CD4-positive, alpha-beta T cell treated with Interleukin-15 for 1 hour (primary cell): ENCODE measurements at regions not wholly inside any gene's neighbourhood (a gene's known extent, or its start where the extent isn't known, plus 50 kb on each side); places are given as distances from the start of the nearest gene placed in this dataset.

Source experiments
- DNase-seq: peaks from one replicate; pipeline ENCODE4 v3.0.0-alpha.2; 2020

DNA sequence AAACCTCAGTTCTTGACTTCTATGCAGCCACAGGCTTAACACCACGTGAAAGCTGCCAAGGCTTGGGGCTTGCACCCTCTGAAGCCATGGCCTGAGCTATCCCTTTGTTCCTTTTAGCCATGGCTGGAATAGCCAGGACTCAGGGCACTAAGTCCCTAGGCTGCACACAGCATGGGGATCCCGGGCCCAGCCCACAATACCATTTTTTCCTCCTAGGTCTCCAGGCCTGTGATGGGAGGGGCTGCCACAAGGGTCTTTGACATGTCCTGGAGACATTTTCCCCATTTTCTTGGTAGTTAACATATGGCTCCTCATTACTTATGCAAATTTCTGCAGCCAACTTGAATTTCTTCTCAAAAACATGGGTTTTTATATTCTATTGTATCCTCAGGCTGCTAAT is 619.1 kb downstream of the NYAP2 start:
- DNase-seq: no peak

DNA sequence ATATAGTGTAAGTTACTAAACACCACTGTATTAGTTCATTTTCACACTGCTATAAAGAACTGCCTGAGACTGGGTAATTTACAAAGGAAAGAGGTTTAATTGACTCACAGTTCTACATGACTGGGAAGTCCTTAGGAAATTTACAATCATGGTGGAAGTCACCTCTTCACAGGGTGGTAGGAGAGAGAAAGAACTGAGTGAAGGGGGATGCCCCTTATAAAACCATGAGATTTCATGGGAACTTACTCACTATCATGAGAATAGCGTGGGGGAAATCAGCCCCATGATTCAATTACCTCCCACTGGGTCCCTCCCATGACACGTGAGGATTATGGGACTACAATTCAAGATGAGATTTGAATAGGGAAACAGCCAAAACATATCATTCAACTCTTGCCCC is 618.0 kb downstream of the NYAP2 start:
- no peak for DNase-seq

DNA sequence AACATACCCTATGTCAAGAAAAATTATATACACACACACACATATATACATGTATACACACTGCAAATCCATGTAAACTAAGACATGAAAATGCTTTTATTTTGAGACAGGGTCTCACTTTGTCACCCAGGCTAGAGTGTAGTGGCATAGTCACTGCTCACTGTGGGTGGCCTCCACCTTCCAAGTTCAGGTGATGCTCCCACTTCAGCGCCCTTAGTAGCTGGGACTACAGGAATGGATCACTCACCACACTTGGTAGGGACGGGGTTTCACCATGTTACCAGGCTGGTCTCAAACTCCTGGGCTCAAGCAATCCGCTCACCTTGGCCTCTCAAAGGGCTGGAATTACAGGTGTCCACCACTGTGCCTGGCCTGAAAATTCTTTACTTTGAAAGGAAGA is 617.6 kb downstream of the NYAP2 start:
- DNase-seq: no peak

DNA sequence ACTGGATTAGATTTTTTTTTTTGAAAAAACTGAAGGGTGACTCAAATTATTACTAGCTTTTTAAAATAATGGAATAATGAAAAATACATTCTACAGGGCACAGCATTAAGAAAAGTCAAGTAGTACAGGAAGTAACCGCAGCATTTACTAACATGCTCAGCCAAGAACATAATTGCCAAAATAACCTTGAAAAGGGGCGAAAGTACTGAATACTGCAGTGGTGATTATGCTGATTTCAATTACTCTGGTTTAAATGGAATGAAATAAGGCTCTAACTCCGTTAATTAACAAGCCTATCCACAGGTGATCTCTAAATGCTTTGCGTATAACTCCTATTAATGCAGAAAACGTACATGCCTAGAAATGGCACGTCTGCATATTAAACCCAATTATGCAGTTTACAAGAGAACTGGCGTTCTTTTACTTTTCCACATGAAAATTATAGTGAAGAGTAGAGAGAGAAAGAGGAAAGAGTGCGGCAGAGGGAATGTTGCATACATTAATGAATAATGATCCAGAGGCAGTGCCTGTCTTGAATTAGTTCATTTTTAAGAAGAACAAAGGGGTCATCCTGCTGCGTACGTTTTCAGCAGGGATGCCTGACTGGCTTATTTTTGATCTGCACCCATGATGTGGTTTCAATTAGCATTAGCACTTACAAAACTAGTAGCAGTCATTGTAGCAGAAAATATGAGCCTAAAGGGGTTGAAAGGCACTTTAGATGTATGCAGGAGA is 612.4 kb downstream of the NYAP2 start:
- no peak for DNase-seq

DNA sequence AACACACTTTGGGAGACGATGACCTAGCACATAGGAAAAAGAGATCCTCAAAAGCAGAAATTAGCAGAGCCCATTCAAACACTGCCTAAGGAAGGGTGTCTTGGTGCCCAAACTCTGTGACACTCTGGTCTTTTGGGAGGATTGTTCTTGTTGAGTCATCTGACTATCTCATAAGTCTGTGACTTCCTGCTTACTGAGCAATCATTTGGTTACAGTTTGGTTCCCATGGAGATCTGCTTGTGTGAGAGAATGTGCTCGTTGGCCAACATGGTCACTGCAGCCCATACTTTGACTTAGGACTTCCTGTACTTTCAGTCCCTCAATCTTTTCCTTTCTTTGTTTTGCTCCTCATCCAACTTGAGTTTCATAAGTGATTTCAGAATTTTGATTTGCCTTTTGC is 602.9 kb downstream of the NYAP2 start:
- DNase-seq: peak; percentile 44

DNA sequence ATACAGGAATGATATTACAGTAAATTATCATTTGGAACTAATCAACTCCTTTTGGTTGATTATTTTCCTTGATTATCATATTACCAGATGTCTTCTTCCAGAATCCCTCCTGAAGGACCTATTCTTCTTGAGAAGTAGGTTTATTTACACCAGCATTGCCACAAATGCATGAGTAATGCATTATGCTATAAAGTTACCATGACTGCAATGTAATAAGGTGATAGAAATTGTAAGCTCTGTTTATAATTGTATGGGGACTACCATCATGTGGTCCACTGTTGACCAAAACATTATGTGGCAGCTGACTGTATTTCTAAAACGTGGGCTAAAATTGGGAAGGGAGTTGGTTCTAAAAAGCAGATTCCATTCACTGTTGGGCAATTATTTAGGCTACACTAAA is 602.2 kb downstream of the NYAP2 start:
- DNase-seq: no peak

DNA sequence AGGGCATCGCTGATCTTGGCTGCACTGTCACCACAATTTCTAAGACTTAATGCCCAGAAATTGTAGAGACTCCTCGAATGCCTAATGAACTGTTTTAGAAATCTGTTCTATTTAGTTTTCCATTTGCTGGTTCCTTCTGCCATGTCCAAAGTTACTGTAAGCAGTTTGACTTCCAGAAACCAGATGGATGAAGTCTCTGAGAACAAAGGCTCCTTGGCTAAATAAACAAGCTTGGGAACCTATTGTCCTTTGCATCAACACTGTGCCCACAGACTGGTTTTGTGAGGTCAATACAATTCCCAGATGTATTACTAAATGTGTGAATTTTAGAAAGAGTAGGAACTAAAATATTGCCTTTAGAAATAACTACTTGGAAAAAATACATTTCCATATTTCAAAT is 600.2 kb downstream of the NYAP2 start:
- DNase-seq: no peak

DNA sequence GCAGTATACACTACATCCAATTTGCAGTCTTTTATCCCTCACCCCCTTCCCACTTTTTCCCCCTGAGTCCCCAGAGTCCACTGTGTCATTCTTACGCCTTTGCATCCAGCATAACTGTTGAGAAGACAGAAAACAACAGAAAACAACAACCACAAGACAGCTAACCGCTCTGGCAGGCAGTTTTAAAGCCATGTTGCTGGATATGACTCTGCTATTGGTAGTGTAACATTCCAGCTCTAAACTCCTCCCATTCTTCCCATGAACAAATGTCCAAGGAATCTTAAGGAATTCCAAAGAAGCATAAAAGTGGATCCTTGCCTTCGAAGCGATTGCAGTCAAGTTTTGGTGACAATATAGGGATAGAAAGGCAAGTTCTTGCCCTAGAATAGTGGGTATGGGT is 599.1 kb downstream of the NYAP2 start:
- no peak for DNase-seq

DNA sequence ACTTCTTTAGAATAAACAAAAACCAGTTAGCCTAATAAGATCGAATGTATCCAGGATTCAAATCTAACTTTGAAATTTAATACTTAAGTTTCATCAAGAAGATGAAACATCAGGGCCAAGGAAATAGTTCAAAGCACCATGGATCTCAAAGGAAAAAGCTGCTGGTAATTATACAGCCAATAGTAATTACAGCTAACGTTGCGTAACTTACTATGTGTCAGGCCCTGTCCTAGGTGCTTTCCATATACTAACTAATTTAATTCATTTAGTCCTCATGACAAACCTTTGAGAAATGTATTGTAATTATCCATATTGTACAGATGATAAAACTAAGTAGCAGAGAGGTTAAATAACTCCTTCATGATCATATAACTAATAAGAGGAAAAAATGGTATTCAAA is 598.6 kb downstream of the NYAP2 start:
- no peak for DNase-seq

DNA sequence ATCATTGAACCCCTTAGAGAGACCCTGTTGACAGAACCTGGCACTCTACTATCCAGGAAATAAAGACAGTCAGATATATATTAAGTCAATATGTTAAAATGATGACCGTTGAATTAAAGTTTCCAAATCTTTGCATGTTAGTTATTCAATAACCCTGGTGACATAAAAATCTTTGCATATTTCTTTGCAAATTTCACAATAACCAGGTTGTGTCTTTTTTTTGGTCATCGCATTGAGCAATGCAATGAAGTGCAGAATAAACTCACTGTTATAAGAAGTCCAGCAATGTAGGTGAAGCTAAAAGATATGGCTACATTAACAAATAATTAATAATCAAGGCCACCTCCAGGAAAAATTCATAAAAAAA is 596.9 kb downstream of the NYAP2 start:
- DNase-seq: no peak

DNA sequence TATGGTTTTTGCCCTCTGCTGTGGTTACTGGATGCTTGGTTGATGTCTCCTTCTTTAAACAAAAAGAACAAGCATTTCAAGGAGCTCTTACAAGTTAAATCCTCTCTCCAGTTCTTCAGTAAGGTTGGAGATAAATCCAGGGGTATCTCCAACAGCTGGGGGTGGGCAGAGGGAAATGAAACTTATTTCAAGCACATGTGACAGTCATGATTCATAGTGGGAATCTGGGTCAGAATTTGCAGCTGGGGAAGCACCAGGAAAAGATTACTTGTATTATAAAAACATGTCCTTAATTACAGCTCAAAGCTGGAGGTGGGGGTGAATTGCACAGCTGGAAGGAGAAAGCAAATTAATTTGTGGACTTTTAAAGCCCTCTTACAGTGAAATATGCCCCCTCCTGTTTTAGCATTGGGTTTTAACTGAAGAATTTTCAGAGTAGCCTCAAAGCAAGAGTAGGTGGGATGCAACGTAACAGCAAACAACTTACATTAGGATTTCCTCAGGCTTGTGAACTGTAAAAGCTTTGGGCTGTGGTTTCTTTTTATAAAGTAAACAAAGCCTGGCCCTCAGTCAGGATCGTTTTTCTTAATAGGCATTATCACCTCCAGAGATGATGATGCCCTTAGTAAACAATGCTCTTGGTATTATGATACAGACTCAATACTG is 596.4 kb downstream of the NYAP2 start:
- DNase-seq: no peak

DNA sequence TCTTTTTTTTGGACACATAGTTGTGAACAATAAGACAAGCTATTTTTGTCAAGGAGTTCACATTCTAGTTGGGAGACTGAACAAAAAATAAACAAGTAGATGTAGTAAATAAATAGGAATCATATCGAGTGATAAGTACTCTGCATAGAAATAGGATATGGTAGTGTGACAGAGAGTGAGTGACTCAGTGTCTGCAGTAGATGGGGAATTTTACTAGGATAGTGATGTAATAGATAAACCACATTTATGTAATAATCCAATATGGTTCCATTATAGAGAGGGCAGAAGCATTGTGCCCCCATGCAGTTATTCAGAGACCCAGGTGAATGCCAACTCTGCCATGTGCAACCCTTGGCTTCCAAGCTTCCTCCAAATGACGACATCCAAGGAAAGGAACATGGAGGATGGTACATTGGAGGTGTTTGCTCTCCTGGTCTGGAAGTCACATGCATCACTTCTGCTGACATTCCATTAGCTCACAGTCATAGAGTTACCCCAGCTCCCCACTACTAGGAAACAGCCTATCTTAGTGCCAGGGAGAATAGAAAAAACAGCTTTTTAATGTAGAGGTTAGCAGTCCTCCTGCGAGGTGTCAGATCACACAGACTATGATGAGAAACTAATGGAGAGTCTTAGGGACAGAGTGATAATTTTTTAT is 595.4 kb downstream of the NYAP2 start:
- no peak for DNase-seq

DNA sequence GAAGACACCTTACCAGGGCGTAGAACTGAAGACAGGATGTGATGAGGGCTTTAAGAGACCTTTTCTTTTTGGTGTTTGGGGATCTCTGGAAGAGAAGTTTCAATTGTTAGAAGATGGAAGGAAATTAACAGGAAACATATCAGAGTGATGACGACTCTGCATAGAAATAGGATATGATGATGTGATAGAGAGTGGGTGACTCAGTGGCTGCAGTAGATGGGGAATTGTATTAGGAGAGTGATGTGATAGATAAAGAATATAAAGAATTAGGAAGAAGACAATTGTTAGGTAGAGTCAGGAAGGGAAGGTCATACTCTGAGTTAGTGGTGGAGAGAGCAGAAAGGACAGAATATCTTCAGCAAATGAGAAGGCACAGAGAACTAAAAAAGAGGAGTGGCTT is 593.9 kb downstream of the NYAP2 start:
- DNase-seq: no peak

DNA sequence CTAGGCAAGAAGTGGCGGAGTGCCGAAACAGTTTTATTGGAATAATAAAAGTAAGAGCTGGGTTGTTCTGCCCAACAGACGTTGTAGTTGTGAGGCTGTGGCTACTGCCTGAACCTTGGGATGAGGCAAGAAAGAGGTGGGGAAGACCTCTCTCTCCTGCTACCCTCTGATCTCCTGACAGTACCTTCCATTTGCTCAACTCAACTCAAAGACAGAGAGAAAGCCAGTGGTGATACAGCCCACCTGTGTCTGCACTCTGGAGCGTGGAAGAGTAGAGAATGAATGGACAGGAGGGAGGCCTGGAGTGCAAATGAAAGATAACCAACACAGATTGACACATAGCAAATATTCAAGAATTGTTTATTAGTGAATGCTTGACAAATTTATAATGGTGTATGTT is 590.3 kb downstream of the NYAP2 start:
- DNase-seq: no peak

DNA sequence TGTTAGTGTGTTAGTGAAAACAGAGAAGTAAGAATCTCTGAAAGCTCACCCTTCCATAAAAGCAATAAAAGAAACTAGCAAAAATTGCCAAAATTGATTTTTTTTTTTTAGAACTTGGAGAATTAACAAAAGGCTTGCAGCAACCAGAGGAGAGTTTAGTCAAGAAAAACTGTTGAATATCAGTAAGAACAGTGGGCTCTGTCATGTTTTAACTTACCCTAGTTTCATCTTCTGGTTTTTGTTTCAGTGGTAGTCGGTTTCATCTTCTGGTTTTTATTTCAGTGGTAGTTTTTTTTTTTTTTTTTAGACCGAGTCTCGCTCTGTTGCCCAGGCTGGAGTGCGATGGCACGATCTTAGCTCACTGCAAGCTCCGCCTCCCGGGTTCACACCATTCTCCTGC is 580.9 kb downstream of the NYAP2 start:
- no peak for DNase-seq

DNA sequence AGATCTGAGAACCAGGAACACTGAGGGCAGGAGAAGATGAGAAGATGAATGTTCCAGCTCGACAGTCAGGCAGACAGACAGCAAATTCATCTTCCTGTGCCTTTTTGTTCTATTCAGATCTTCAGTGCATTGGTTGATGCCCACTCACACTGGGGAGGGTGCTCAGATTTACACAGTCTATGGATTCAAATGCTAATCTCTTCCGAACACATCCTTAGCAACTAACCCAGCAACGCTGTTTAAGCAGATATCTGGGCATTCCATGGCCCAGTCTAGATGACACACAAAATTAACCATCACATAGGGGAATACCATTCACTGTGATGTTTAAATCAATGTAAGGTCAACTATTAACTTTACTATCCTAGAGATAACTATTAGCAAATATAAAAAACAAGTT is 571.9 kb downstream of the NYAP2 start:
- no peak for DNase-seq

DNA sequence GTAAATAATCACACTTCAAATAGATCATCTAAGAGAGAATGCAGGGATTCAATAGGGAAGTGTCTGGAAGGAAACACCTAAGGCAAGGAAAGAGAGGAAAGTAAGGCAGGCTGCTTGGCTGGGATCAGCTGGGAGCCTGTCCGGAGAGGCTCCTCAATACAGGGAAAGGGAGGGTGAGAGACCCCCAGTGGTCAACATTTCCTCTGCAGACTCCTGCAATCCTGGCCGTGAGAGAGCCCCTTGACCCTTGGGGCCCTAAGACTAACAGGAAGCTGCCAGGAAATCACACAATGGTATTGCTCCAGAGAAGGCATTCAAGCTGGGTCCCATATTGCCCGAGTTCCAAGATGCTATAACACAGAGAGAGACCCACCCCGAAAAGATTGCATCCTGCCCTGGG is 549.4 kb downstream of the NYAP2 start:
- DNase-seq: no peak

DNA sequence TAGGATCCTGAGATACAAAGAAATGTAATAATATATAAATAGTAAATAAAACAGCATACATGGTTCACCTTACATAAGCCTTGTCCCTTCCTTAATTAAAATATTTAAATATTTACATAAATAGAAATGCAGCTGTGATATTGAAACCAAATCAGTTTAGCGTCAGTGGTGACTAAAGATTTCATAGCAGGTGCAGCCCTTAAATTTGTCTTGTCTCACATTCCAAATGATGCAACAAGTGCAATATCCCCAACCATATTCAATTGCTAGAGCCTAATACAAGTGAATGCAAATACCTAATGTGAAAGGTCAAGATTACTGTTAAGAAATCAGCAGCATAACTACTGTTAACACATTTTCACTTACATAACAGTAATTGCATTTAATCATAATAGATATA is 539.5 kb downstream of the NYAP2 start:
- no peak for DNase-seq

DNA sequence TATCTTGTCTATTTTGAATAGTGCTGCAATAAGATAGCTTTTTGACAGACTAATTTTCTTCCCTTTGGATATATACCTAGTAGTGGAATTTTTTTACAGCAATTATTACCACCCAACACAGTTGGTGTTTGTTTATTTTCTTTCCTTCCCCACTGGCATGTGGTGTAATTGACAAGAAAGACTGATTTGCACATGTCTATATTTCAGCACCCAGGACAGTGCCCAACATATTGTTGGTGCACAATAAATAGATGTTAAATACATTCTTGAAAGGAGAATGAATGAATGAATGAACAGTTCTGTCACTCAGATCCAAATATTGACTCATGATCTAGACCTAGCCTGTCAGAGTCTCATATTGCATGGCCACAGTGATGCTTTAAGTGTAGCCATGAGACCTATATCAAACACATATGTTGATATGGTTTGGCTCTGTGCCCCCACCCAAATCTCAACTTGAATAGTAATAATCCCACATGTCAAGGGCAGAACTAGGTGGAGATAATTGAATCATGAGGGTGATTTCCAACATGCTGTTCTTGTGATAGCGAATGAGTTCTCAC is 538.2 kb downstream of the NYAP2 start:
- DNase-seq: no peak

DNA sequence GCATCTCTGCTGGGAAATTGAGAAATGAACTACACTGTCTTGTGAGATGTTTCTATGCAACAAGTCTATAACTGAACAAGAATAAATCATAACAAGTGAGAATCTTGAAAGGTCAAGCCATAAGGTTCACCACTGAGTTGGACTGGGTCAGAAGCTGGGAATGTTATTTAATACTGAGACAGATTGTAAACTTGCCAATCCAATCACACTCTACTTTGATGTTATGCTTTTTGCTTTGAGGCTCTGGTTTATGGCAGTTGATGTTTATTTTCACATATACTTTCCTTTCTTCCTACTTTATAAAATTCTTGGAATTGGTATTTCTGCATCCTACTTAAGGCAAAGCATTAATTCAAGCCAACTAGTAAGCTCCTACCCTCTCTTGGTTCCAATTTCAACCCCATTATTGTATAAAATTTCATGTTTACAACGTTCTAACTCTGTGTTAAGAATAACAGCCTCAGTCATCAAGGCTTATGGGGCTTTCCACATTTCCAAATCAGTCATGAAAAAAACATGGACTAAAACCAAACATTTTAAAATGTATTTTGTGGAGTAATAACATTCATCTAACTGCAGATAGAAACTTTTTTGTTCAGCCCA is 533.4 kb downstream of the NYAP2 start:
- no peak for DNase-seq

DNA sequence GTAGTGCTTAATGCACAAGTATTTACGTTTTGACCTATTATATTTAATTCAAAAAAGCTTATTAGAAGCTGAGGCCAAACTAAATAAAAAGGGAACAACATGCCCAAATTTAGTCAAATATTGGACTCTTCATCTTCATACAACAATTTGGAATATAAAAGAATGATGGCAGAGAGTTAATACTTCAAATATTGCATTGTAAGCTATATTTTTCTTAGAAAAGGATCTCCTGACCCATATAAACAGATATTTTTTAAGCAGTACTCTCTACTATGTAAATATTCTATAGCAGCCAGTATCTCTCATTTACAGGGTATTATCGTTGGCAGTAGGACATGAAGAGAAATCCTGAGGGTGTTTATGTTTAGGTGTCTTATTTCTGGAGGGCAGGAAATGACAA is 531.2 kb downstream of the NYAP2 start:
- no peak for DNase-seq

DNA sequence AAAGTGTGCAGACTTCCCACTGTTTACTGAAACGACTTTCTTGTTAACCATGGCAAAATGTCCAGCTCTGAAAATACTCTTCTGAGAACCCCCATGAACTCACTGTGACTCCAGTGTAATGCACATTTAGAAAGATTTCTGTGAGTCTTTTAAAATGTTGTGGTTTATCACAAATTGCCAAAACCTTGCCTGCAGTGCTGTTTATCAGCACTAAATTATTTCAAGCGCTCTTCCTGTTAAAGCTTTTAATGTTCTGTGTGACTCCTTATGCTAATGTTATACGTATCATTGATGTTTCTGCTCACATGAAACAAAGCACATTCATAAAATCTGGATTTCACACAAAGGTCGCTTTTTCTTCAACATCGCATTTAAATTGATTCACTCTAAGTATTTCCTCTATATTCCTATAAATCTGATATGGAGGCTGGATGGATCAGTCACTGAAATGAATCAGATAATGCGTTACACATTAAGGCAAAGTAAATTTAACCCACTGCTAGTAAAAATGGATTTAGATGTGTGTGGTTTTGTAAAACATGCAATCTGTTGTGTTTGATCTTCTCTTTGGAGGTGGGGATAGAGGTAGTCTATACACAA is 521.2 kb downstream of the NYAP2 start:
- DNase-seq: no peak

DNA sequence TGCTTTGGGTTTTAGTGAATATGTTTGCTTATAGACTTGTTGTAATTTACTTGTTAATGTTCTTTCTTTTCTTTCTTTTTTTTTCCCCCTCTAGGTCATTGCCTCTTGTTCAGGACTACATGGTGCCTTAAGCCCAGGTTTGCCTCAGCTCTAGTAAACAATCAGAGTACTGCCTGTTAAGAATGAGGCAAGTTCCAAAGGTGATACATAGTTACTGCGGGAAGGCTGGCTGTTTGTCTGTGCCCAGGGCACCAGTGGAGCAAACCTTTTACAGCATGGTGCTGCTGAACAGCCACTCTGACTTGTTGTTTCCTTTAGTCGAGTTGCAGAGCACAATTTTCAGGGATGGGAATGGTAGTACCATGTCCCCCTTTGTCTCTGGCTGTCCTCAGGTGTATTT is 517.2 kb downstream of the NYAP2 start:
- DNase-seq: no peak
